ENCODE measurements at regions not wholly inside any gene's neighbourhood (a gene's known extent, or its start where the extent isn't known, plus 50 kb on each side); places are given as distances from the start of the nearest gene placed in this dataset.

GRCh38 chr2:187125318-187125717 lies 276.3 kb upstream of the ZSWIM2 start:
- Histone ChIP-seq H3K79me2 (ENCODE audit: insufficient read depth, low read length) (no peaks in the 10 kb centered on the region), H3K4me2 (ENCODE audit: low read length) (no peak overlapping the region), H2AFZ (ENCODE audit: low read depth, low read length) (no peak overlapping the region), H4K20me1 (ENCODE audit: insufficient read depth, low read length) (no peaks in the 10 kb centered on the region), H3K4me1 (ENCODE audit: insufficient read depth, low read length) (no peaks in the 10 kb centered on the region), H3K27me3 (ENCODE audit: insufficient read depth, low read length) (no peaks in the 10 kb centered on the region), H3K27ac (ENCODE audit: low read depth, low read length) (no peak overlapping the region), H3K9me3 (ENCODE audit: insufficient read depth, low read depth, low read length) (no peaks in the 10 kb centered on the region), H3K36me3 (ENCODE audit: insufficient read depth, low read length) (no peaks in the 10 kb centered on the region), H3K9ac (ENCODE audit: low read length) (no peak overlapping the region), H3K4me3 (ENCODE audit: insufficient read depth, low read depth, low read length) (no peak overlapping the region)
- Mint-ChIP-seq H3K4me3 (ENCODE audit: unreplicated experiment) (no peak overlapping the region), H3K27ac (ENCODE audit: unreplicated experiment) (no peak overlapping the region), H3K36me3 (ENCODE audit: low read depth, unreplicated experiment) (no peaks in the 10 kb centered on the region), H3K9me3 (ENCODE audit: unreplicated experiment) (no peaks in the 10 kb centered on the region), H3K4me1 (ENCODE audit: low read depth, unreplicated experiment) (no peaks in the 10 kb centered on the region), H3K27me3 (ENCODE audit: low read depth, unreplicated experiment) (no peaks in the 10 kb centered on the region)
- no peak for FAIRE-seq
- TF ChIP-seq EZH2 (IDR thresholded peaks at IDR 0.05; ENCODE audit: insufficient read depth, low read length) = no peak
- TF ChIP-seq, protein P1, sequence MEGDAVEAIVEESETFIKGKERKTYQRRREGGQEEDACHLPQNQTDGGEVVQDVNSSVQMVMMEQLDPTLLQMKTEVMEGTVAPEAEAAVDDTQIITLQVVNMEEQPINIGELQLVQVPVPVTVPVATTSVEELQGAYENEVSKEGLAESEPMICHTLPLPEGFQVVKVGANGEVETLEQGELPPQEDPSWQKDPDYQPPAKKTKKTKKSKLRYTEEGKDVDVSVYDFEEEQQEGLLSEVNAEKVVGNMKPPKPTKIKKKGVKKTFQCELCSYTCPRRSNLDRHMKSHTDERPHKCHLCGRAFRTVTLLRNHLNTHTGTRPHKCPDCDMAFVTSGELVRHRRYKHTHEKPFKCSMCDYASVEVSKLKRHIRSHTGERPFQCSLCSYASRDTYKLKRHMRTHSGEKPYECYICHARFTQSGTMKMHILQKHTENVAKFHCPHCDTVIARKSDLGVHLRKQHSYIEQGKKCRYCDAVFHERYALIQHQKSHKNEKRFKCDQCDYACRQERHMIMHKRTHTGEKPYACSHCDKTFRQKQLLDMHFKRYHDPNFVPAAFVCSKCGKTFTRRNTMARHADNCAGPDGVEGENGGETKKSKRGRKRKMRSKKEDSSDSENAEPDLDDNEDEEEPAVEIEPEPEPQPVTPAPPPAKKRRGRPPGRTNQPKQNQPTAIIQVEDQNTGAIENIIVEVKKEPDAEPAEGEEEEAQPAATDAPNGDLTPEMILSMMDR (IDR thresholded peaks at IDR 0.05; ENCODE audit: insufficient read depth, low read depth, low read length) = no peak
- no peak for DNase-seq (ENCODE audit: low read depth)

DNA sequence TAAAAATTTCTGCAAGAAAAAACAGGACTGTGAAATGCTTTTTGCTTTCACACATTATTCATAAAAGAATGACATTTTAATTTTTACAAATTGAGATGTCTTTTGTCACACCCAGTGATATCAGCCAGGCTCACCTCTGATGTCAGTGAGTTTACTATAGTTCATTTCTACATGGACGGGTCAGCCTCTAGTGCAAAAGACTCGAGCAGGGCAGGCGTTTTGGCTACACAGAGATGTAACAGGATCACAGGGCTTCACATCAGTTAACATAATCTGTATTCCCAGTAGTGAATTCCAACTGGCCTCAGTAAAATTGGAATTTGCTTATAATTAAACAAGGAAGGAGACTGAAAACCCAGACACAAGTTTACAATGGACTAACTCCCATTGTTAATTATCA lies 275.6 kb upstream of the ZSWIM2 start:
- Mint-ChIP-seq H3K4me3 (ENCODE audit: unreplicated experiment) (no peak overlapping the region), H3K27me3 (ENCODE audit: low read depth, unreplicated experiment) (no peaks in the 10 kb centered on the region), H3K4me1 (ENCODE audit: low read depth, unreplicated experiment) (no peaks in the 10 kb centered on the region), H3K27ac (ENCODE audit: unreplicated experiment) (no peak overlapping the region), H3K36me3 (ENCODE audit: low read depth, unreplicated experiment) (no peaks in the 10 kb centered on the region), H3K9me3 (ENCODE audit: unreplicated experiment) (no peaks in the 10 kb centered on the region)
- no peaks in the 10 kb centered on the region for H3K9me3 ChIP-seq (ENCODE audit: insufficient read depth, low read depth, low read length)
- H3K27me3 ChIP-seq (ENCODE audit: insufficient read depth, low read length) = no peaks in the 10 kb centered on the region
- H2AFZ ChIP-seq (ENCODE audit: low read depth, low read length) = no peak overlapping the region
- H3K79me2 ChIP-seq (ENCODE audit: insufficient read depth, low read length) = no peaks in the 10 kb centered on the region
- no peak for DNase-seq (ENCODE audit: low read depth)
- no peak overlapping the region for H3K4me2 ChIP-seq (ENCODE audit: low read length)
- no peaks in the 10 kb centered on the region for H3K4me1 ChIP-seq (ENCODE audit: insufficient read depth, low read length)
- no peak overlapping the region for H3K9ac ChIP-seq (ENCODE audit: low read length)
- H3K36me3 ChIP-seq (ENCODE audit: insufficient read depth, low read length) = no peaks in the 10 kb centered on the region
- H3K4me3 ChIP-seq (ENCODE audit: insufficient read depth, low read depth, low read length) = no peak overlapping the region
- H4K20me1 ChIP-seq (ENCODE audit: insufficient read depth, low read length) = no peaks in the 10 kb centered on the region
- FAIRE-seq = no peak
- TF ChIP-seq EZH2 (IDR thresholded peaks at IDR 0.05; ENCODE audit: insufficient read depth, low read length) = no peak
- TF ChIP-seq, protein P1 (IDR thresholded peaks at IDR 0.05; ENCODE audit: insufficient read depth, low read depth, low read length) = no peak
- no peak overlapping the region for H3K27ac ChIP-seq (ENCODE audit: low read depth, low read length)

- no peaks in the 10 kb centered on the region for H3K36me3 ChIP-seq (ENCODE audit: insufficient read depth, low read length)
- FAIRE-seq = no peak
- Mint-ChIP-seq H3K9me3 (ENCODE audit: unreplicated experiment) (no peaks in the 10 kb centered on the region), H3K27me3 (ENCODE audit: low read depth, unreplicated experiment) (no peaks in the 10 kb centered on the region), H3K36me3 (ENCODE audit: low read depth, unreplicated experiment) (no peaks in the 10 kb centered on the region), H3K4me3 (ENCODE audit: unreplicated experiment) (no peak overlapping the region), H3K27ac (ENCODE audit: unreplicated experiment) (no peak overlapping the region), H3K4me1 (ENCODE audit: low read depth, unreplicated experiment) (no peaks in the 10 kb centered on the region)
- no peaks in the 10 kb centered on the region for H3K4me1 ChIP-seq (ENCODE audit: insufficient read depth, low read length)
- H3K4me3 ChIP-seq (ENCODE audit: insufficient read depth, low read depth, low read length) = no peak overlapping the region
- H3K4me2 ChIP-seq (ENCODE audit: low read length) = no peak overlapping the region
- H3K79me2 ChIP-seq (ENCODE audit: insufficient read depth, low read length) = no peaks in the 10 kb centered on the region
- TF ChIP-seq, protein P1 (IDR thresholded peaks at IDR 0.05; ENCODE audit: insufficient read depth, low read depth, low read length) = no peak
- no peak for TF ChIP-seq EZH2 (IDR thresholded peaks at IDR 0.05; ENCODE audit: insufficient read depth, low read length)
- no peaks in the 10 kb centered on the region for H3K27me3 ChIP-seq (ENCODE audit: insufficient read depth, low read length)
- no peaks in the 10 kb centered on the region for H3K9me3 ChIP-seq (ENCODE audit: insufficient read depth, low read depth, low read length)
- H4K20me1 ChIP-seq (ENCODE audit: insufficient read depth, low read length) = no peaks in the 10 kb centered on the region
- no peak overlapping the region for H2AFZ ChIP-seq (ENCODE audit: low read depth, low read length)
- H3K9ac ChIP-seq (ENCODE audit: low read length) = no peak overlapping the region
- no peak overlapping the region for H3K27ac ChIP-seq (ENCODE audit: low read depth, low read length)
- DNase-seq (ENCODE audit: low read depth) = no peak
Measured at GRCh38 chr2:187118331-187119099, 269.5 kb upstream of the ZSWIM2 start.
